Astrocyte (in vitro differentiated cells and primary cell): ENCODE measurements at regions not wholly inside any gene's neighbourhood (a gene's known extent, or its start where the extent isn't known, plus 50 kb on each side); places are given as distances from the start of the nearest gene placed in this dataset.

Experiments
- DNase-seq: peaks from one replicate; pipeline ENCODE4 v3.0.0-alpha.2; 2010; ENCODE audit warnings: low read depth
- FAIRE-seq: peaks from 2 replicates; lab custom pipeline; 2011; peaks lifted over from hg19 to GRCh38; lab: Jason Lieb, UNC
- H2AFZ ChIP-seq: 2 replicates; pipeline ENCODE4 v1.6.0; 2012; ENCODE audit warnings: low read depth, low read length, inconsistent platforms
- H3K27ac ChIP-seq: 2 replicates; pipeline ENCODE4 v1.5.1; 2011; ENCODE audit warnings: low read depth, low read length, inconsistent platforms
- H3K27me3 ChIP-seq: 2 replicates; pipeline ENCODE4 v1.6.0; 2011; ENCODE audit warnings: low read length, inconsistent platforms; ENCODE audit not compliant: insufficient read depth
- H3K36me3 ChIP-seq: 2 replicates; pipeline ENCODE4 v1.5.1; 2011; ENCODE audit warnings: low read length, inconsistent platforms; ENCODE audit not compliant: insufficient read depth
- H3K4me1 ChIP-seq: 2 replicates; pipeline ENCODE4 v1.5.1; 2011; ENCODE audit warnings: low read length, inconsistent platforms; ENCODE audit not compliant: insufficient read depth
- H3K4me2 ChIP-seq: 2 replicates; pipeline ENCODE4 v1.6.0; 2012; ENCODE audit warnings: low read length, inconsistent platforms
- H3K4me3 ChIP-seq: 2 replicates; pipeline ENCODE4 v1.5.1; 2011; ENCODE audit warnings: low read depth, mild to moderate bottlenecking, low read length, inconsistent platforms; ENCODE audit not compliant: insufficient read depth
- H3K79me2 ChIP-seq: 2 replicates; pipeline ENCODE4 v1.6.0; 2012; ENCODE audit warnings: mild to moderate bottlenecking, low read length, inconsistent platforms; ENCODE audit not compliant: insufficient read depth
- H3K9ac ChIP-seq: 2 replicates; pipeline ENCODE4 v1.6.0; 2012; ENCODE audit warnings: mild to moderate bottlenecking, low read length, inconsistent platforms
- H3K9me3 ChIP-seq: 2 replicates; pipeline ENCODE4 v1.5.1; 2012; ENCODE audit warnings: low read depth, mild to moderate bottlenecking, low read length, inconsistent platforms; ENCODE audit not compliant: insufficient read depth
- H4K20me1 ChIP-seq: 2 replicates; pipeline ENCODE4 v1.6.0; 2012; ENCODE audit warnings: low read length, inconsistent platforms; ENCODE audit not compliant: insufficient read depth
- H3K27ac Mint-ChIP-seq: one replicate; pipeline ENCODE4 v1.8.0; 2021; ENCODE audit warnings: mild to moderate bottlenecking, mixed read lengths; ENCODE audit not compliant: unreplicated experiment
- H3K27me3 Mint-ChIP-seq: one replicate; pipeline ENCODE4 v1.8.0; 2021; ENCODE audit warnings: low read depth, mixed read lengths; ENCODE audit not compliant: unreplicated experiment
- H3K36me3 Mint-ChIP-seq: one replicate; pipeline ENCODE4 v1.8.0; 2021; ENCODE audit warnings: low read depth, mixed read lengths; ENCODE audit not compliant: unreplicated experiment
- H3K4me1 Mint-ChIP-seq: one replicate; pipeline ENCODE4 v1.8.0; 2021; ENCODE audit warnings: low read depth, mixed read lengths; ENCODE audit not compliant: unreplicated experiment
- H3K4me3 Mint-ChIP-seq: one replicate; pipeline ENCODE4 v1.8.0; 2021; ENCODE audit warnings: mild to moderate bottlenecking, moderate library complexity, mixed read lengths; ENCODE audit not compliant: unreplicated experiment
- H3K9me3 Mint-ChIP-seq: one replicate; pipeline ENCODE4 v1.8.0; 2021; ENCODE audit warnings: mild to moderate bottlenecking, mixed read lengths; ENCODE audit not compliant: unreplicated experiment
- CTCF ChIP-seq: IDR thresholded peaks from 2 replicates; pipeline ENCODE4 v1.5.1; 2011; ENCODE audit warnings: low read depth, mild to moderate bottlenecking, inconsistent platforms, low read length, moderate library complexity; ENCODE audit not compliant: insufficient read depth
- EZH2 ChIP-seq: IDR thresholded peaks from 2 replicates; pipeline ENCODE4 v1.6.1; 2012; ENCODE audit warnings: mild to moderate bottlenecking, low read length, inconsistent platforms; ENCODE audit not compliant: insufficient read depth

GRCh38 chr16:17784073-17784472 is 313.3 kb upstream of the XYLT1 start:
- H3K27me3 Mint-ChIP-seq, result peaks cover 16% of the 10 kb centered on the region
- Histone ChIP-seq H3K4me3 (no peak overlapping the region), H3K27me3 (no peaks in the 10 kb centered on the region), H3K9me3 (no peaks in the 10 kb centered on the region), H3K79me2 (no peaks in the 10 kb centered on the region), H2AFZ (no peak overlapping the region), H3K4me1 (no peaks in the 10 kb centered on the region), H4K20me1 (no peaks in the 10 kb centered on the region), H3K27ac (no peak overlapping the region), H3K36me3 (no peaks in the 10 kb centered on the region), H3K9ac (no peak overlapping the region), H3K4me2 (no peak overlapping the region)
- H3K4me3 Mint-ChIP-seq, result no peak overlapping the region
- H3K27ac Mint-ChIP-seq, result no peak overlapping the region
- no peak for FAIRE-seq
- no peaks in the 10 kb centered on the region for H3K9me3 Mint-ChIP-seq
- no peaks in the 10 kb centered on the region for H3K36me3 Mint-ChIP-seq
- no peaks in the 10 kb centered on the region for H3K4me1 Mint-ChIP-seq
- TF ChIP-seq EZH2, result no peak
- no peak for TF ChIP-seq CTCF
- DNase-seq, result peak; percentile 57

GRCh38 chr16:17780181-17780580 is 309.4 kb upstream of the XYLT1 start:
- Mint-ChIP-seq H3K27ac (peak overlapping the region; percentile 24), H3K4me3 (no peak overlapping the region), H3K9me3 (peaks cover 2% of the 10 kb centered on the region), H3K36me3 (no peaks in the 10 kb centered on the region), H3K4me1 (peaks cover 4% of the 10 kb centered on the region), H3K27me3 (peaks cover 16% of the 10 kb centered on the region)
- no peak for FAIRE-seq
- no peak for DNase-seq
- Histone ChIP-seq H3K27me3 (no peaks in the 10 kb centered on the region), H3K9ac (no peak overlapping the region), H3K9me3 (no peaks in the 10 kb centered on the region), H3K4me2 (no peak overlapping the region), H3K27ac (no peak overlapping the region), H3K4me1 (peaks cover 5% of the 10 kb centered on the region), H2AFZ (no peak overlapping the region), H4K20me1 (no peaks in the 10 kb centered on the region), H3K79me2 (no peaks in the 10 kb centered on the region), H3K4me3 (no peak overlapping the region), H3K36me3 (no peaks in the 10 kb centered on the region)
- no peak for TF ChIP-seq CTCF

DNA sequence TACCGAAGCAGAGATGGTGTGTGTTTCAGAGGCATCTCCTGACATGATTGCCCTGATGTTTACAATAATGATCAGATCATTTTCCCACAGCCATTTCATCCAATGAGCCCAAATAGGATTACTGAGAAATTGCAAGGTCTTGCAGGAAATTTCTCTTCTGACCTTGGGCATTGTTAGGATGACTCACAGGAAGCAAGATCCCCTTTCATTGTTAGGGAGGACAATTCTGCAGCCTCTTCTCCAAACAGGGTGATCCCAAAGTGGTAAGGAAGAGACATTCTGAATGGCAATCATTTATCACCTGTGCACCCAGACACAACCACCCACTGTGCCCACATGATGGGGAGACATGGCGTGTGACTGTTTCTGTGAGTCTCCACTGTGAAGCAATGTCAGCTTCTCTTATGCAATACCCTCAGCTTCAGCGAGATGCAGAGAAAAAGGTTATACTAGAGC is 306.7 kb upstream of the XYLT1 start:
- TF ChIP-seq CTCF (no peak), EZH2 (no peak)
- Histone ChIP-seq H4K20me1 (no peaks in the 10 kb centered on the region), H3K79me2 (no peaks in the 10 kb centered on the region), H3K27ac (no peak overlapping the region), H3K9me3 (no peaks in the 10 kb centered on the region), H3K4me2 (peak overlapping the region; percentile 25), H3K36me3 (no peaks in the 10 kb centered on the region), H3K27me3 (no peaks in the 10 kb centered on the region), H2AFZ (no peak overlapping the region), H3K9ac (no peak overlapping the region), H3K4me1 (peaks cover 5% of the 10 kb centered on the region), H3K4me3 (no peak overlapping the region)
- Mint-ChIP-seq H3K4me3 (no peak overlapping the region), H3K4me1 (peaks cover 6% of the 10 kb centered on the region), H3K9me3 (peaks cover 2% of the 10 kb centered on the region), H3K36me3 (no peaks in the 10 kb centered on the region), H3K27ac (no peak overlapping the region), H3K27me3 (peaks cover 8% of the 10 kb centered on the region)
- FAIRE-seq (no peak), DNase-seq (peak; percentile 49)
